NB4 (cell line): ENCODE measurements at regions not wholly inside any gene's neighbourhood (a gene's known extent, or its start where the extent isn't known, plus 50 kb on each side); places are given as distances from the start of the nearest gene placed in this dataset.

Source experiments
- TF ChIP-seq, protein P1 (sequence below): IDR thresholded peaks from one replicate; pipeline ENCODE4 v1.5.1; 2012; ENCODE audit warnings: low read depth, low read length
- TF ChIP-seq, protein P2 (sequence below): IDR thresholded peaks from 2 replicates; pipeline ENCODE4 v1.6.1; 2011; ENCODE audit warnings: low read depth, low read length

DNA sequence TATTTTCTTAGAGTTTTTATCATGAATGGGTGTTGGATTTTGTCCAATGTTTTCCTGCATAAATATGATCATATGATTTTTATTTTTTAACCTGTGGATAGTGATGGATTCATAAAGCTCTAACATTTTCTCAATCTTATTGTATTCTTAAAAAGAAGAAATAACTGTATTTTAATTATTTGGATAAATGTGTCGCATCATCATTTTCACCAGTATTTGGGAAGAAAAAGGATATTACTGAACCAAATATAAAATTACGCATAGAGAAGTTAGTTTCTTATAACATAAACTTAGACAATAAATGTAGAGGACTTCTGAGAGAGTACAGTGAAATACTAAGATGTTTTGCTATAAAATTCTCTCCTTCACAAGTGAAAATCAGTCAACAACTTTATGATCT lies 126.0 kb upstream of the CHST9 start:
- TF ChIP-seq, protein P1, sequence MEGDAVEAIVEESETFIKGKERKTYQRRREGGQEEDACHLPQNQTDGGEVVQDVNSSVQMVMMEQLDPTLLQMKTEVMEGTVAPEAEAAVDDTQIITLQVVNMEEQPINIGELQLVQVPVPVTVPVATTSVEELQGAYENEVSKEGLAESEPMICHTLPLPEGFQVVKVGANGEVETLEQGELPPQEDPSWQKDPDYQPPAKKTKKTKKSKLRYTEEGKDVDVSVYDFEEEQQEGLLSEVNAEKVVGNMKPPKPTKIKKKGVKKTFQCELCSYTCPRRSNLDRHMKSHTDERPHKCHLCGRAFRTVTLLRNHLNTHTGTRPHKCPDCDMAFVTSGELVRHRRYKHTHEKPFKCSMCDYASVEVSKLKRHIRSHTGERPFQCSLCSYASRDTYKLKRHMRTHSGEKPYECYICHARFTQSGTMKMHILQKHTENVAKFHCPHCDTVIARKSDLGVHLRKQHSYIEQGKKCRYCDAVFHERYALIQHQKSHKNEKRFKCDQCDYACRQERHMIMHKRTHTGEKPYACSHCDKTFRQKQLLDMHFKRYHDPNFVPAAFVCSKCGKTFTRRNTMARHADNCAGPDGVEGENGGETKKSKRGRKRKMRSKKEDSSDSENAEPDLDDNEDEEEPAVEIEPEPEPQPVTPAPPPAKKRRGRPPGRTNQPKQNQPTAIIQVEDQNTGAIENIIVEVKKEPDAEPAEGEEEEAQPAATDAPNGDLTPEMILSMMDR, result no peak
- TF ChIP-seq, protein P2, sequence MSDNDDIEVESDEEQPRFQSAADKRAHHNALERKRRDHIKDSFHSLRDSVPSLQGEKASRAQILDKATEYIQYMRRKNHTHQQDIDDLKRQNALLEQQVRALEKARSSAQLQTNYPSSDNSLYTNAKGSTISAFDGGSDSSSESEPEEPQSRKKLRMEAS, result no peak
